ENCODE measurements at regions not wholly inside any gene's neighbourhood (a gene's known extent, or its start where the extent isn't known, plus 50 kb on each side); places are given as distances from the start of the nearest gene placed in this dataset.

DNA sequence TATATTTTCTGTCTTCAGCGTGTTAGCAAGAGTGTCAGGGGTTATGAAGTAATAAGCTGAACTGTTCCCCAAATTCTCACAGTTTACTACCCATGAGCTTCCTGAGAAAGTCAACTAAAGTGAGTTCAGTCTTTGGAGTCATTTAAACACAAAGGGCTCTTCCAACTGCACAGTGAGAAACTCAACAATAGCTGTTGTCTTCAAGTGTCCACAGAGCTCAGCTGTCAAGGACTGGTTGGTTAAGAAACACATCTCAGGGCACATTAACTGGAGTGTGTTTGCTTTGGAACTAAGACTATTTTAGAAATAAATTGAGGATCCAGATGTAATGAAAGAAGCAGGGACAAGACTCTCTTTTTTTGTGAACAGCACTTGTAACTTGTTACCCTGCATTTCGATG is 241.4 kb upstream of the SOX4 start:
- H3K27ac ChIP-seq (ENCODE audit: low read depth in 1 of 2, low read length in 1 of 2) = no peak overlapping the region
- H3K9me3 ChIP-seq (ENCODE audit: control insufficient read depth in 4 of 4, insufficient read depth in 3 of 4, low read length in 3 of 4) = no peaks in the 10 kb centered on the region
- no peak for DNase-seq
- no peaks in the 10 kb centered on the region for H3K36me3 ChIP-seq (ENCODE audit: control insufficient read depth in 4 of 4, insufficient read depth in 4 of 4, low read length in 4 of 4)
- H3K4me1 ChIP-seq (ENCODE audit: control insufficient read depth in 5 of 5, insufficient read depth in 5 of 5, low read length in 5 of 5) = peaks cover 0 to 8% (median 2%) of the 10 kb centered on the region in 5 donors
- no peak overlapping the region for H3K9ac ChIP-seq (ENCODE audit: insufficient read depth in 1 of 2, low read length in 2 of 2)
- no peak for ATAC-seq (ENCODE audit: insufficient read depth, low FRiP score)
- TF ChIP-seq, protein P1, sequence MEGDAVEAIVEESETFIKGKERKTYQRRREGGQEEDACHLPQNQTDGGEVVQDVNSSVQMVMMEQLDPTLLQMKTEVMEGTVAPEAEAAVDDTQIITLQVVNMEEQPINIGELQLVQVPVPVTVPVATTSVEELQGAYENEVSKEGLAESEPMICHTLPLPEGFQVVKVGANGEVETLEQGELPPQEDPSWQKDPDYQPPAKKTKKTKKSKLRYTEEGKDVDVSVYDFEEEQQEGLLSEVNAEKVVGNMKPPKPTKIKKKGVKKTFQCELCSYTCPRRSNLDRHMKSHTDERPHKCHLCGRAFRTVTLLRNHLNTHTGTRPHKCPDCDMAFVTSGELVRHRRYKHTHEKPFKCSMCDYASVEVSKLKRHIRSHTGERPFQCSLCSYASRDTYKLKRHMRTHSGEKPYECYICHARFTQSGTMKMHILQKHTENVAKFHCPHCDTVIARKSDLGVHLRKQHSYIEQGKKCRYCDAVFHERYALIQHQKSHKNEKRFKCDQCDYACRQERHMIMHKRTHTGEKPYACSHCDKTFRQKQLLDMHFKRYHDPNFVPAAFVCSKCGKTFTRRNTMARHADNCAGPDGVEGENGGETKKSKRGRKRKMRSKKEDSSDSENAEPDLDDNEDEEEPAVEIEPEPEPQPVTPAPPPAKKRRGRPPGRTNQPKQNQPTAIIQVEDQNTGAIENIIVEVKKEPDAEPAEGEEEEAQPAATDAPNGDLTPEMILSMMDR (IDR thresholded peaks at IDR 0.05; ENCODE audit: control extremely low read depth, extremely low read depth) = no peak
- 51 to 85% methylated on average over 2 of the region's 2 CpGs for WGBS, 2 donors
- no peaks in the 10 kb centered on the region for H3K27me3 ChIP-seq (ENCODE audit: control insufficient read depth in 3 of 3, insufficient read depth in 3 of 3, low read length in 2 of 3)
- H3K4me3 ChIP-seq = no peak overlapping the region

DNA sequence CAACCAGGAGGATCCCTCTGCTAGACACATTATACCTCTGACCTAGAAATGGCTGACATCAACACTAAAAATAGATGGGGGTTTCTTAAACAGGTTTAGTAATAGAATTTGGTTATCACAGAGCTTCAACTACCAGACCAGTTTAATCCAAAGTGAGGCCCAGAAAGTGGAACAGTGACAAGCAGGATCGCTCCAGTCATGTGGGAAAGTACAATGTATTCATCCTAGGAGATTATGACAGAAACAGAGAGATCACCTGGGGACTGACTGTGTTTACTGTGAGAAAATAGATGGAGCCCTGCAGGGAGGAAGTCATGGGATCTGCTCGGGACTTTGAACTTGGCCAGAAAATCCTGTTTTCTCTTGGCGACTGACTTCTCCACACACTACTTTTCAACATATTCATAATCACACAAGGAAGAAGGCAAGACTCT is 238.7 kb upstream of the SOX4 start:
- DNase-seq (no peak), ATAC-seq (ENCODE audit: insufficient read depth, low FRiP score) (no peak)
- Histone ChIP-seq H3K4me3 (no peak overlapping the region), H3K9ac (ENCODE audit: insufficient read depth in 1 of 2, low read length in 2 of 2) (no peak overlapping the region), H3K4me1 (ENCODE audit: control insufficient read depth in 5 of 5, insufficient read depth in 5 of 5, low read length in 5 of 5) (no peaks in the 10 kb centered on the region), H3K9me3 (ENCODE audit: control insufficient read depth in 4 of 4, insufficient read depth in 3 of 4, low read length in 3 of 4) (no peaks in the 10 kb centered on the region), H3K36me3 (ENCODE audit: control insufficient read depth in 4 of 4, insufficient read depth in 4 of 4, low read length in 4 of 4) (no peaks in the 10 kb centered on the region), H3K27ac (ENCODE audit: low read depth in 1 of 2, low read length in 1 of 2) (no peak overlapping the region), H3K27me3 (ENCODE audit: control insufficient read depth in 3 of 3, insufficient read depth in 3 of 3, low read length in 2 of 3) (no peaks in the 10 kb centered on the region)
- WGBS, 2 donors = 85% methylated on average over 3 of the region's 3 CpGs
- TF ChIP-seq, protein P1 (IDR thresholded peaks at IDR 0.05; ENCODE audit: control extremely low read depth, extremely low read depth) = no peak

DNA sequence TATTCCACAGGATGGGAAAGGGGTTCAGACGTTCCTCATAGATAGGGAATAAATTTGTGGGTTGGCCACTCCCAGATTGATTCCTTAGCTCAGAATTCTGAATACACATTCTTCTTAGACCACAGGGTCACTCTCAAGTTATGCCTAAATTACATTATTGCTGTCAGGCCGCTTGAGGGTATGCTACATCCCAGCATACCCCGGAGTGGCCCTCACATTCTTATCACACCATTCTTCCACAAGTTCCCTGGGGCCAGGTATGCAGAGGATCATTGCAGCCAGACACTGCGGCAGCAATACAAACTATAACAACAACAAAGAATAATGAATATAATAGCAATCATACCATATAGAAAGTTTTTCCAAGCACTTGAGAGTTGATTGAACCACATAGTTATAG is 237.9 kb upstream of the SOX4 start:
- H3K4me1 ChIP-seq (ENCODE audit: control insufficient read depth in 5 of 5, insufficient read depth in 5 of 5, low read length in 5 of 5) = no peaks in the 10 kb centered on the region
- TF ChIP-seq, protein P1 (IDR thresholded peaks at IDR 0.05; ENCODE audit: control extremely low read depth, extremely low read depth) = no peak
- no peaks in the 10 kb centered on the region for H3K9me3 ChIP-seq (ENCODE audit: control insufficient read depth in 4 of 4, insufficient read depth in 3 of 4, low read length in 3 of 4)
- DNase-seq (no peak), ATAC-seq (ENCODE audit: insufficient read depth, low FRiP score) (no peak)
- no peak overlapping the region for H3K4me3 ChIP-seq
- H3K36me3 ChIP-seq (ENCODE audit: control insufficient read depth in 4 of 4, insufficient read depth in 4 of 4, low read length in 4 of 4) = no peaks in the 10 kb centered on the region
- H3K9ac ChIP-seq (ENCODE audit: insufficient read depth in 1 of 2, low read length in 2 of 2) = no peak overlapping the region
- no peak overlapping the region for H3K27ac ChIP-seq (ENCODE audit: low read depth in 1 of 2, low read length in 1 of 2)
- 87 to 90% methylated on average over 4 of the region's 4 CpGs for WGBS, 2 donors
- H3K27me3 ChIP-seq (ENCODE audit: control insufficient read depth in 3 of 3, insufficient read depth in 3 of 3, low read length in 2 of 3) = no peaks in the 10 kb centered on the region

- Histone ChIP-seq H3K36me3 (ENCODE audit: control insufficient read depth in 4 of 4, insufficient read depth in 4 of 4, low read length in 4 of 4) (no peaks in the 10 kb centered on the region), H3K27ac (ENCODE audit: low read depth in 1 of 2, low read length in 1 of 2) (no peak overlapping the region), H3K9ac (ENCODE audit: insufficient read depth in 1 of 2, low read length in 2 of 2) (no peak overlapping the region), H3K9me3 (ENCODE audit: control insufficient read depth in 4 of 4, insufficient read depth in 3 of 4, low read length in 3 of 4) (no peaks in the 10 kb centered on the region), H3K27me3 (ENCODE audit: control insufficient read depth in 3 of 3, insufficient read depth in 3 of 3, low read length in 2 of 3) (no peaks in the 10 kb centered on the region), H3K4me3 (no peak overlapping the region), H3K4me1 (ENCODE audit: control insufficient read depth in 5 of 5, insufficient read depth in 5 of 5, low read length in 5 of 5) (no peaks in the 10 kb centered on the region)
- WGBS, 2 donors = 87 to 96% methylated on average over 8 of the region's 8 CpGs
- ATAC-seq (ENCODE audit: insufficient read depth, low FRiP score) = no peak
- no peak for DNase-seq
- TF ChIP-seq, protein P1 (IDR thresholded peaks at IDR 0.05; ENCODE audit: control extremely low read depth, extremely low read depth) = no peak
Measured at GRCh38 chr6:21357262-21357661, 236.3 kb upstream of the SOX4 start.

Data from lung (tissue), 11 donors.